DOHH2 (cell line): ENCODE measurements at regions not wholly inside any gene's neighbourhood (a gene's known extent, or its start where the extent isn't known, plus 50 kb on each side); places are given as distances from the start of the nearest gene placed in this dataset.

Experiments used
- H3F3A ChIP-seq: fragments of 200-600 bp; sonication (generic), shearing (Covaris generic); 2 replicates; pipeline ENCODE4 v1.6.0; 2016; ENCODE audit warnings: antibody characterized with exemption, mild to moderate bottlenecking; ENCODE audit not compliant: control insufficient read depth, insufficient read depth
- H3K27ac ChIP-seq: fragments of 200-600 bp; sonication (generic); 2 replicates; pipeline ENCODE4 v1.5.1; 2014; ENCODE audit warnings: low read depth, mild to moderate bottlenecking, low read length, moderate library complexity
- H3K27me3 ChIP-seq: fragments of 200-600 bp; sonication (generic); 2 replicates; pipeline ENCODE4 v1.6.1; 2014; ENCODE audit warnings: mild to moderate bottlenecking, low read length, mixed read lengths; ENCODE audit not compliant: control insufficient read depth
- H3K36me3 ChIP-seq: fragments of 200-600 bp; sonication (generic); 2 replicates; pipeline ENCODE4 v1.6.1; 2014; ENCODE audit warnings: mild to moderate bottlenecking, low read length, moderate library complexity, mixed read lengths; ENCODE audit not compliant: control insufficient read depth
- H3K4me1 ChIP-seq: fragments of 200-600 bp; sonication (generic); 2 replicates; pipeline ENCODE4 v1.6.1; 2014; ENCODE audit warnings: mild to moderate bottlenecking, low read length, mixed read lengths; ENCODE audit not compliant: control insufficient read depth
- H3K4me2 ChIP-seq: fragments of 200-600 bp; sonication (generic); 2 replicates; pipeline ENCODE4 v1.6.0; 2014; ENCODE audit warnings: mild to moderate bottlenecking, low read length, moderate library complexity
- H3K4me3 ChIP-seq: fragments of 200-600 bp; sonication (generic); 2 replicates; pipeline ENCODE4 v1.5.1; 2014; ENCODE audit warnings: mild to moderate bottlenecking, low read length, mixed read lengths
- H3K79me2 ChIP-seq: fragments of 200-600 bp; sonication (generic); 2 replicates; pipeline ENCODE4 v1.6.1; 2014; ENCODE audit warnings: mild to moderate bottlenecking, low read length, mixed read lengths; ENCODE audit not compliant: control insufficient read depth
- H3K9me2 ChIP-seq: fragments of 200-600 bp; sonication (generic); replicated peaks from 2 replicates; pipeline ENCODE4 v1.6.1; 2014; ENCODE audit warnings: mild to moderate bottlenecking, low read length, mixed read lengths; ENCODE audit not compliant: control insufficient read depth
- H3K9me3 ChIP-seq: fragments of 200-600 bp; sonication (generic); 2 replicates; pipeline ENCODE4 v1.6.1; 2014; ENCODE audit warnings: antibody characterized with exemption, low read length, mixed read lengths; ENCODE audit not compliant: control insufficient read depth, insufficient read depth
- H4K20me1 ChIP-seq: fragments of 200-600 bp; sonication (generic); 2 replicates; pipeline ENCODE4 v1.6.0; 2014; ENCODE audit warnings: low read depth, mild to moderate bottlenecking, antibody characterized with exemption, low read length, moderate library complexity; ENCODE audit not compliant: control insufficient read depth, insufficient read depth
- CTCF ChIP-seq: fragments of 200-600 bp; sonication (generic); IDR thresholded peaks from one replicate; pipeline ENCODE4 v1.5.1; 2014; ENCODE audit warnings: antibody characterized with exemption, mild to moderate bottlenecking, low read depth, low read length; ENCODE audit not compliant: poor library complexity, severe bottlenecking
- EZH2phosphoT487 ChIP-seq: fragments of 200-600 bp; sonication (generic); IDR thresholded peaks from 2 replicates; pipeline ENCODE4 v1.6.1; 2017; ENCODE audit warnings: borderline replicate concordance, mild to moderate bottlenecking, antibody characterized with exemption, low read length, moderate library complexity, mixed read lengths

GRCh38 chr7:46396481-46396880 is 475.4 kb upstream of the IGFBP3 start:
- Histone ChIP-seq H3K9me3 (no peaks in the 10 kb centered on the region), H3K4me1 (no peaks in the 10 kb centered on the region), H3K4me2 (no peak overlapping the region), H3F3A (no peaks in the 10 kb centered on the region), H3K27me3 (no peaks in the 10 kb centered on the region), H3K36me3 (no peaks in the 10 kb centered on the region), H3K27ac (no peak overlapping the region), H4K20me1 (no peaks in the 10 kb centered on the region), H3K9me2 (no peaks in the 10 kb centered on the region; the same call in 1 of the 2 replicates), H3K79me2 (no peaks in the 10 kb centered on the region), H3K4me3 (no peak overlapping the region)
- TF ChIP-seq CTCF (no peak), EZH2phosphoT487 (no peak)

- H3K27ac ChIP-seq = no peak overlapping the region
- no peaks in the 10 kb centered on the region for H3K27me3 ChIP-seq
- no peaks in the 10 kb centered on the region for H3K79me2 ChIP-seq
- no peaks in the 10 kb centered on the region for H3F3A ChIP-seq
- no peaks in the 10 kb centered on the region for H3K9me3 ChIP-seq
- H3K4me3 ChIP-seq = no peak overlapping the region
- no peaks in the 10 kb centered on the region for H4K20me1 ChIP-seq
- H3K36me3 ChIP-seq = no peaks in the 10 kb centered on the region
- H3K4me1 ChIP-seq = no peaks in the 10 kb centered on the region
- no peak for TF ChIP-seq EZH2phosphoT487
- TF ChIP-seq CTCF = no peak
- H3K4me2 ChIP-seq = no peak overlapping the region
- no peaks in the 10 kb centered on the region; the same call in 1 of the 2 replicates for H3K9me2 ChIP-seq
These were observed 472.1 kb upstream of the IGFBP3 start for GRCh38 chr7:46393142-46393541.

GRCh38 chr7:46391231-46392201 is 470.4 kb upstream of the IGFBP3 start:
- Histone ChIP-seq H3K4me3 (no peak overlapping the region), H3K9me3 (no peaks in the 10 kb centered on the region), H3K9me2 (no peaks in the 10 kb centered on the region; the same call in 1 of the 2 replicates), H3K27ac (no peak overlapping the region), H3K79me2 (no peaks in the 10 kb centered on the region), H4K20me1 (no peaks in the 10 kb centered on the region), H3F3A (no peaks in the 10 kb centered on the region), H3K4me2 (no peak overlapping the region), H3K4me1 (no peaks in the 10 kb centered on the region), H3K36me3 (no peaks in the 10 kb centered on the region), H3K27me3 (no peaks in the 10 kb centered on the region)
- no peak for TF ChIP-seq EZH2phosphoT487
- TF ChIP-seq CTCF = no peak
